PFSK-1 (cell line): ENCODE measurements at regions not wholly inside any gene's neighbourhood (a gene's known extent, or its start where the extent isn't known, plus 50 kb on each side); places are given as distances from the start of the nearest gene placed in this dataset.

Experiments
- POLR2AphosphoS5 ChIP-seq: IDR thresholded peaks from 2 replicates; pipeline ENCODE4 v1.6.1; 2012; ENCODE audit warnings: low read depth, mild to moderate bottlenecking, control low read depth, low read length, moderate library complexity
- TF ChIP-seq, protein P1 (sequence below), 2 experiments: IDR thresholded peaks; 2 replicates each; pipeline versions ENCODE4 v1.6.1 to v1.8.0; 2011 to 2012; ENCODE audit warnings: low read depth in 2 of 2, low read length in 2 of 2, control low read depth in 1 of 2, inconsistent platforms in 1 of 2, mild to moderate bottlenecking in 1 of 2, moderate library complexity in 1 of 2; ENCODE audit not compliant: insufficient read depth in 1 of 2

DNA sequence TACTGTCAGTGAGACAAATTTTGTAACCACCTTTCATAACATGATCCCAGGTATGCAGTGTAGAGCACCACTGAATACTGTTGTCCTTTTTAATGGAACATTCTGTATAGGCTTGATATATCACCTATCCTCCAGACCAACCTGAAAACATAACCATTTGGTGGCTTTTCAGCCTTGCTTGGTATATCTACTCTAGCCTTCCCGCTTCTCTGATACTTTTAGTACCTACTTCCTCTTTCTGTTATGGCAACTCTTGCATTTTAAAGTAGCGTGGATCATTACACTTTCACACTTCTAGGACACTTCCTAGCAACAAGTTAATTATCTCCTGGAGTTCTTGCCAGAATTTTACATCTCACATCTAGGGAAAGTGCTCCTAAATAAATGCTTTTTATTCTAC is 226.6 kb upstream of the ROBO1 start:
- no peak for TF ChIP-seq POLR2AphosphoS5
- TF ChIP-seq, protein P1, sequence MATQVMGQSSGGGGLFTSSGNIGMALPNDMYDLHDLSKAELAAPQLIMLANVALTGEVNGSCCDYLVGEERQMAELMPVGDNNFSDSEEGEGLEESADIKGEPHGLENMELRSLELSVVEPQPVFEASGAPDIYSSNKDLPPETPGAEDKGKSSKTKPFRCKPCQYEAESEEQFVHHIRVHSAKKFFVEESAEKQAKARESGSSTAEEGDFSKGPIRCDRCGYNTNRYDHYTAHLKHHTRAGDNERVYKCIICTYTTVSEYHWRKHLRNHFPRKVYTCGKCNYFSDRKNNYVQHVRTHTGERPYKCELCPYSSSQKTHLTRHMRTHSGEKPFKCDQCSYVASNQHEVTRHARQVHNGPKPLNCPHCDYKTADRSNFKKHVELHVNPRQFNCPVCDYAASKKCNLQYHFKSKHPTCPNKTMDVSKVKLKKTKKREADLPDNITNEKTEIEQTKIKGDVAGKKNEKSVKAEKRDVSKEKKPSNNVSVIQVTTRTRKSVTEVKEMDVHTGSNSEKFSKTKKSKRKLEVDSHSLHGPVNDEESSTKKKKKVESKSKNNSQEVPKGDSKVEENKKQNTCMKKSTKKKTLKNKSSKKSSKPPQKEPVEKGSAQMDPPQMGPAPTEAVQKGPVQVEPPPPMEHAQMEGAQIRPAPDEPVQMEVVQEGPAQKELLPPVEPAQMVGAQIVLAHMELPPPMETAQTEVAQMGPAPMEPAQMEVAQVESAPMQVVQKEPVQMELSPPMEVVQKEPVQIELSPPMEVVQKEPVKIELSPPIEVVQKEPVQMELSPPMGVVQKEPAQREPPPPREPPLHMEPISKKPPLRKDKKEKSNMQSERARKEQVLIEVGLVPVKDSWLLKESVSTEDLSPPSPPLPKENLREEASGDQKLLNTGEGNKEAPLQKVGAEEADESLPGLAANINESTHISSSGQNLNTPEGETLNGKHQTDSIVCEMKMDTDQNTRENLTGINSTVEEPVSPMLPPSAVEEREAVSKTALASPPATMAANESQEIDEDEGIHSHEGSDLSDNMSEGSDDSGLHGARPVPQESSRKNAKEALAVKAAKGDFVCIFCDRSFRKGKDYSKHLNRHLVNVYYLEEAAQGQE (IDR thresholded peaks at IDR 0.05; ENCODE audit: insufficient read depth in 1 of 2, low read depth in 2 of 2, low read length in 2 of 2) = no peak
